Heart right ventricle (tissue), 16 donors: ENCODE measurements at regions not wholly inside any gene's neighbourhood (a gene's known extent, or its start where the extent isn't known, plus 50 kb on each side); places are given as distances from the start of the nearest gene placed in this dataset.

Source experiments
- ATAC-seq, 8 donors: fragments of 200-7000 bp; cut with Tn5 transposase; one replicate each; pipeline ENCODE4 v1.9.1; 2020; ENCODE audit warnings: mild to moderate bottlenecking in 8 of 8, moderate library complexity in 8 of 8, moderate number of reproducible peaks in 1 of 8
- DNase-seq, 2 donors: peaks; one replicate each; pipeline ENCODE4 v3.0.0-alpha.2; 2020
- H3K27ac ChIP-seq, 10 donors: fragments of 200-600 bp; sonication (generic) in 2 of 10; one replicate each; pipeline versions ENCODE4 v1.5.0 to v1.8.0; 2020 to 2022; ENCODE audit warnings: mild to moderate bottlenecking in 3 of 10
- H3K27me3 ChIP-seq, 7 donors: fragments of 200-600 bp; one replicate each; pipeline ENCODE4 v1.8.0; 2021 to 2022; ENCODE audit warnings: mild to moderate bottlenecking in 2 of 7
- H3K36me3 ChIP-seq, 9 donors: fragments of 200-600 bp; sonication (generic) in 1 of 9; one replicate each; pipeline versions ENCODE4 v1.5.0 to v1.8.0; 2020 to 2022; ENCODE audit warnings: mild to moderate bottlenecking in 2 of 9
- H3K4me1 ChIP-seq, 9 donors: fragments of 200-600 bp; sonication (generic) in 1 of 9; one replicate each; pipeline versions ENCODE4 v1.5.0 to v1.8.0; 2020 to 2022; ENCODE audit warnings: mild to moderate bottlenecking in 4 of 9
- H3K4me3 ChIP-seq, 10 donors: fragments of 200-600 bp; sonication (generic) in 2 of 10; one replicate each; pipeline versions ENCODE4 v1.5.0 to v1.8.0; 2020 to 2022; ENCODE audit warnings: mild to moderate bottlenecking in 7 of 10, moderate library complexity in 2 of 10
- H3K9me3 ChIP-seq, 11 donors: fragments of 200-600 bp in 10 of 11; sonication (generic) in 2 of 11; one replicate each; pipeline versions ENCODE4 v1.5.0 to v1.8.0; 2013 to 2022; ENCODE audit warnings: mild to moderate bottlenecking in 2 of 11, control low read depth in 1 of 11, moderate library complexity in 1 of 11
- CTCF ChIP-seq, 9 donors: fragments of 200-600 bp; sonication (generic) in 2 of 9; IDR thresholded peaks; one replicate each; pipeline versions ENCODE4 v1.5.0 to v1.8.0; 2021 to 2022; ENCODE audit warnings: antibody characterized with exemption in 9 of 9, mild to moderate bottlenecking in 5 of 9, moderate library complexity in 1 of 9
- WGBS, 2 donors: extraction: QIAGEN DNeasy Blood & Tissue Kit; methylation state at CpG; one replicate each; pipeline ENCODE4 v1.1.7; 2013; ENCODE audit warnings: inconsistent platforms in 1 of 2; 5-methylcytosine and 5-hydroxymethylcytosine counted together
- intact Hi-C, 10 donors: fragments of 100-400 bp; cut with DNase I; formaldehyde crosslinking; loops; one replicate each; pipeline versions ENCODE4 v1.11.1 to v1.14.2; 2022
- donor health status: Arrhythmogenic right ventricular cardiomyopathy.
- donor health status: ischemic (EF 13 %, LVEDD 7.1; RV severe dilation, severe dysfunction).
- donor health status: healthy with polysubstance abuse.
- donor health status: DM: no; HTN: yes; CAD: no.
- donor health status: DM: no; HTN: no; CAD: no.
- donor health status: ischemic (EF 25% LVEDD 6.9; RV normal size, moderate dysfunction).
- donor health status: ischemic (EF 25% LVEDD 5.7; RV mildly dilated, moderate dysfunction).
- donor health status: healthy.
- donor health status: DM: yes; HTN: yes; CAD: no.
- donor health status: Ischemic cardiomyopathy.
- donor health status: ischemic (EF 35%, LVEDD 5.7; RV mildly dilated, moderate dysfunction).
- donor health status: nonischemic (EF 11% LVEDD 7.7; RV severe dilation, severe dysfunction).
- donor health status: DM: yes; HTN: yes; CAD: no.
- donor health status: PGD.
- donor health status: ischemic (EF 29% LVEDD 5.4; RV normal size, mild dysfunction).
- donor health status: nonischemic (EF 23%, LVEDD 6.1; RV moderate dilation, normal function).

DNA sequence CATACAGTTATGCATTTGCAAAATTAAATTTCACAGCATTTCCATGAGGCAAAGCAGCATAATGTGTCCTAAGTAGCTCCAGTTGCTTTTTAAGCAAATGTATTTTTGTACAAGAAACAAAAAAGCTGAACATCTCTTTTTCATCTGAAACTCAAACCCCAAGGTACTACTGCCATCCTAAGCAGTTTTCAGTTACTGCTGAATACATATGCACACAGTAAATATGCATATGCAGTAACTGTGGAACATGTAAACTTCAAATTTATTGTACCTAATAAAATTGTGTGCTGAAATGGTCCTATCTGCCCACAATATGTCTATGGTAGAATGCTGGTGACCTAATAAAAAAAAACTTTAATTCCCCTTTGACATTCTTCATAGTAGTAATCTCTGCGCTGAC is 458.6 kb upstream of the INTU start:
- H3K36me3 ChIP-seq: no peaks in the 10 kb centered on the region
- no peak for ATAC-seq
- H3K27me3 ChIP-seq: no peaks in the 10 kb centered on the region
- H3K9me3 ChIP-seq: no peaks in the 10 kb centered on the region
- WGBS, 2 donors: 93 to 96% methylated on average over 1 of the region's 1 CpG
- no peak overlapping the region for H3K4me3 ChIP-seq
- no peak for DNase-seq
- H3K4me1 ChIP-seq: no peaks in the 10 kb centered on the region
- no peak overlapping the region for H3K27ac ChIP-seq
- no peak for TF ChIP-seq CTCF (IDR thresholded peaks at IDR 0.05)
- intact Hi-C loops: no loop called here

DNA sequence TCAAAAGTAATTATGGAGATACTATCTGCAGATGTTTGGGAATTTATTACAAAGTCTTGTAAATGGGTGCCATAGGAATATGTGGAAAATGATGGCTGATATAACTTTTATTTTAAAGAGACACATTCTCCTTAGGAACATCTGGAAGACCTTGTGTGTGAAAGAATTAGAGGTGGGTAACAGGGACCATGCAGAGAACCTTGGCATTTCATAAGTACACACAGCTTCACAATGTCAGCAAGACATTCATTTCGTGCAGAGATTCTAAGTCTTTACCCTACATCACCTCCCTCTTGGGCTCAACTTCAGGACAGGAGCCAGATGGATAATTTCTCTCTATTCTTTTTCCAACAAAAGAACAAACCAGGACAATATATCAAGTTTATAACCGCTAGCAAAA is 458.1 kb upstream of the INTU start:
- no peaks in the 10 kb centered on the region for H3K9me3 ChIP-seq
- no peak overlapping the region for H3K4me3 ChIP-seq
- no peak for TF ChIP-seq CTCF (IDR thresholded peaks at IDR 0.05)
- WGBS, 2 donors: 68 to 75% methylated on average over 2 of the region's 2 CpGs
- H3K4me1 ChIP-seq: no peaks in the 10 kb centered on the region
- DNase-seq (no peak), ATAC-seq (no peak)
- no peaks in the 10 kb centered on the region for H3K36me3 ChIP-seq
- no peaks in the 10 kb centered on the region for H3K27me3 ChIP-seq
- intact Hi-C loops: no loop called here
- H3K27ac ChIP-seq: no peak overlapping the region

DNA sequence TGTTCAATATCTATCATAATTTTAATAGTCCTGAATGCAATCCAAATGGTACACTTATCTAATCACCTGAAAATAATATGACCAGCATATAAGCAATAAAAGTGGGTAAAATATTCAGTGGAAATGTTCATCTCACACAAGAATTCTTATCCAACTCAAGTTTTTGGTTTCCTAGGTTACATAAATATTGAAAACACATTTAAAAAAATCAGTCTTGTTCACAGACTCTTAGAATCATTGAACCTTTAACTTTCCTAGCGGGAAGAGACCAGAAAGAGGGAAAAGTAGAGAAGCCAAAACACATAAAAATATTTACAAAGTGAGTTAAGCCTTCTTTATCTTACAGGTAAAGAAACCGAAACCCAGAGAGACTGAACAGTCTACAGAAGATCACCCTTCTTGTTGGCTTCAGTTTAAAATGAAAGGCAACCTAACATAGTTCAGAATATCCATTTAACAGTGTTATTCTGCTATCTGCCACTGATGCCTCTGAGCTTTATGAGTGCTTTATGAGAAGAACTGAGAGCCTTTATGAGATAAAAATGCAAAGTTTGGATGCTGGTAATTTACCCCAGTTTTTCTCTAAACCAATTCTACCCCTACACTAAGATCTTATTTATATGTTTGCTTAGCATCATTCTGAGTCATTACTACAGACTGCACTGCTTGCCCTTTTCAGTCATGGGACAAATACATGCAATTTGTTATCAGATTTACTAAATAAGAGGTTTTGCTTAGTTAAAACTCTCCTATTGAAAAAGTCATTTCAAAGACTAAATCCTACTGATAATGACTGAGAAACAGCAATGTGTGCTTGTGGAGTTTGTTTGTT is 453.3 kb upstream of the INTU start:
- 56 to 80% methylated on average over 2 of the region's 2 CpGs for WGBS, 2 donors
- no peak for DNase-seq
- Histone ChIP-seq H3K4me3 (no peak overlapping the region), H3K27ac (no peak overlapping the region), H3K27me3 (no peaks in the 10 kb centered on the region), H3K36me3 (no peaks in the 10 kb centered on the region), H3K9me3 (peaks cover 0 to 13% (median 0%) of the 10 kb centered on the region in 11 donors), H3K4me1 (no peaks in the 10 kb centered on the region)
- intact Hi-C loops: loop anchor here in 1 of 10 donors (10.0 kb wide), 1 partner anchor 355 kb away; no protein-coding TSS in a partner anchor
- TF ChIP-seq CTCF (IDR thresholded peaks at IDR 0.05): no peak
- ATAC-seq: no peak

DNA sequence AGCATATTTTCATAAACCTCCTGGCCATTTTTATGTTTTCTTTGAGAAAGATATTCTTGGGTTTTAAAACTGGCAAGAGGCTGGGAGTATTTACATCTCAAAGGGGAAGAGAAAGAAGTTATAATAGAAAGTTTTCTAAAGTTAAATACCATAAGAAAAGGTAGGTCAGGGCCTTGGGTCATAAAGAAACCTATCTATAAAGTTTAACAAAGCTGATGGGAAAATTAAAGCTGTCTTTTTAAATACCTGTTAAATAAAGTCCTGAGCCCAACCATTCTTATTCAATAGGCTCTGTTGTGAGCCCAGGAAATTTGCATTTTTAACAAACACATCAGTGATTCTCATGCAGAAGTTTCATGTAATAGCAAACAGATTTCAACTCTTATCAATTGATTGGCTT is 451.8 kb upstream of the INTU start:
- DNase-seq: no peak
- Histone ChIP-seq H3K9me3 (peaks cover 0 to 28% (median 0%) of the 10 kb centered on the region in 11 donors), H3K27ac (no peak overlapping the region), H3K4me3 (no peak overlapping the region), H3K4me1 (no peaks in the 10 kb centered on the region), H3K36me3 (no peaks in the 10 kb centered on the region), H3K27me3 (no peaks in the 10 kb centered on the region)
- intact Hi-C loops: loop anchor here in 1 of 10 donors (10.0 kb wide), 1 partner anchor 354 kb away; no protein-coding TSS in a partner anchor
- no peak for ATAC-seq
- no peak for TF ChIP-seq CTCF (IDR thresholded peaks at IDR 0.05)
